PC-3 (cell line): ENCODE measurements at regions not wholly inside any gene's neighbourhood (a gene's known extent, or its start where the extent isn't known, plus 50 kb on each side); places are given as distances from the start of the nearest gene placed in this dataset.

Experiments
- ATAC-seq: fragments of 200-7000 bp; cut with Tn5 transposase; 2 replicates; pipeline ENCODE4 v1.9.1; 2020; ENCODE audit warnings: mild to moderate bottlenecking, moderate library complexity
- BruUV-seq: library from RNA; stranded (reverse); fragments of 400-500 nt; replicated peaks from 2 replicates; lab custom pipeline; 2021; lab: Mats Ljungman, UMichigan
- CTCF ChIA-PET: fragments of 300-600 bp; sonication (Branson Sonifier 250); formaldehyde crosslinking; loops from one replicate; lab custom pipeline; 2022; ENCODE audit warnings: antibody characterized with exemption; lab: Charles Lee
- POLR2A ChIA-PET: fragments of 300-600 bp; sonication (Branson Sonifier 250); formaldehyde crosslinking; loops from one replicate; lab custom pipeline; 2022; ENCODE audit warnings: antibody characterized with exemption; ENCODE audit not compliant: unreplicated experiment; lab: Charles Lee
- DNase-seq: peaks from one replicate; pipeline ENCODE4 v3.0.0-alpha.2; 2015
- H2AFZ ChIP-seq: fragments of 300-600 bp; sonication (generic); 2 replicates; pipeline ENCODE4 v1.6.0; 2016; ENCODE audit warnings: antibody characterized with exemption, low read length
- H3F3A ChIP-seq: fragments of 300-600 bp; sonication (generic); one replicate; pipeline ENCODE4 v1.6.0; 2017; ENCODE audit warnings: antibody characterized with exemption, low read length, control low read depth, mild to moderate bottlenecking; ENCODE audit not compliant: unreplicated experiment
- H3K27ac ChIP-seq: fragments of 300-600 bp; sonication (generic); 2 replicates; pipeline ENCODE4 v1.5.1; 2016; ENCODE audit warnings: mild to moderate bottlenecking, low read length
- H3K27me3 ChIP-seq: fragments of 300-600 bp; sonication (generic); 2 replicates; pipeline ENCODE4 v1.6.1; 2016; ENCODE audit warnings: low read length, mixed read lengths
- H3K36me3 ChIP-seq: fragments of 300-600 bp; sonication (generic); 2 replicates; pipeline ENCODE4 v1.6.1; 2016; ENCODE audit warnings: low read depth, mixed run types, low read length, mixed read lengths
- H3K4me1 ChIP-seq: fragments of 300-600 bp; sonication (generic); 2 replicates; pipeline ENCODE4 v1.5.1; 2016; ENCODE audit warnings: low read length; ENCODE audit not compliant: insufficient read depth
- H3K4me2 ChIP-seq: fragments of 300-600 bp; sonication (generic); 2 replicates; pipeline ENCODE4 v1.6.0; 2016; ENCODE audit warnings: low read length
- H3K4me3 ChIP-seq: fragments of 300-600 bp; sonication (generic); 2 replicates; pipeline ENCODE4 v1.5.1; 2016; ENCODE audit warnings: mild to moderate bottlenecking, low read length, mixed read lengths
- H3K79me2 ChIP-seq: fragments of 300-600 bp; sonication (generic); 2 replicates; pipeline ENCODE4 v1.6.1; 2017; ENCODE audit warnings: low read length, mixed read lengths
- H3K9ac ChIP-seq: fragments of 300-600 bp; sonication (generic); 2 replicates; pipeline ENCODE4 v1.6.0; 2016; ENCODE audit warnings: mild to moderate bottlenecking, low read length
- H3K9me2 ChIP-seq: fragments of 300-600 bp; sonication (generic); replicated peaks from 2 replicates; pipeline ENCODE4 v1.6.1; 2016; ENCODE audit warnings: mixed run types, low read length, mixed read lengths
- H3K9me3 ChIP-seq: fragments of 300-600 bp; sonication (generic); 2 replicates; pipeline ENCODE4 v1.6.1; 2016; ENCODE audit warnings: low read length, mixed read lengths
- H4K20me1 ChIP-seq: fragments of 300-600 bp; sonication (generic); 2 replicates; pipeline ENCODE4 v1.6.1; 2016; ENCODE audit warnings: low read length, mixed read lengths
- EZH2 ChIP-seq: fragments of 300-600 bp; sonication (generic); IDR thresholded peaks from one replicate; pipeline ENCODE4 v1.6.1; 2017; ENCODE audit warnings: antibody characterized with exemption, mild to moderate bottlenecking, low read length; ENCODE audit not compliant: unreplicated experiment
- EZH2phosphoT487 ChIP-seq: fragments of 300-600 bp; sonication (generic); IDR thresholded peaks from 2 replicates; pipeline ENCODE4 v1.6.1; 2018; ENCODE audit warnings: mild to moderate bottlenecking, antibody characterized with exemption, low read length, borderline replicate concordance
- intact Hi-C: fragments of 100-400 bp; cut with micrococcal nuclease; formaldehyde crosslinking; loops from 2 replicates; pipeline ENCODE4 v1.9.0; 2023
- TF ChIP-seq, protein P1 (sequence below): fragments of 300-600 bp; sonication (generic); conservative IDR thresholded peaks from 2 replicates; pipeline ENCODE4 v1.5.1; 2017; ENCODE audit warnings: antibody characterized with exemption, low read depth, mild to moderate bottlenecking, low read length

DNA sequence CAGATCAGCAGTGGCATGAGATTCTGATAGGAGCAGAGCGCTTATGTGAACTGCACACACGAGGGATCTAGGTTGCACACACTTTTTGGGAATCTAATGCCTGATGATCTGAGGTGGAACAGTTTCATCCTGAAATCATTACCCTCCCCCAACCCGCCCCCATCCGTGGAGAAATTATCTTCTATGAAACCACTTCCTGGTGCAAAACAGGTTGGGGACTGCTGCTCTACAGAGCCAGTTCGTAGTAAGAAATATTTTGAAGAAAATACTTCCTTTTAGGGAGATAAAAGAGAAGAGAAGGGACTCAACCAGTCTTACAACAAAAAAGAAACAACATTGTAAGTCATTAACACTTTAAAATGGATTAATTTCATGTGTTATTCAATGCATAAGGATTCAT is 1308.2 kb downstream of the GATA3 start:
- H3K4me1 ChIP-seq, result no peaks in the 10 kb centered on the region
- H3K27ac ChIP-seq, result no peak overlapping the region
- H3K4me2 ChIP-seq, result no peak overlapping the region
- intact Hi-C loops, result no loop called here
- no peaks in the 10 kb centered on the region for H3K27me3 ChIP-seq
- H3K9ac ChIP-seq, result no peak overlapping the region
- H3K9me3 ChIP-seq, result no peaks in the 10 kb centered on the region
- no peaks in the 10 kb centered on the region for H3K79me2 ChIP-seq
- no peaks in the 10 kb centered on the region for H3F3A ChIP-seq
- H3K36me3 ChIP-seq, result no peaks in the 10 kb centered on the region
- TF ChIP-seq EZH2 (no peak), EZH2phosphoT487 (no peak)
- TF ChIP-seq, protein P1, sequence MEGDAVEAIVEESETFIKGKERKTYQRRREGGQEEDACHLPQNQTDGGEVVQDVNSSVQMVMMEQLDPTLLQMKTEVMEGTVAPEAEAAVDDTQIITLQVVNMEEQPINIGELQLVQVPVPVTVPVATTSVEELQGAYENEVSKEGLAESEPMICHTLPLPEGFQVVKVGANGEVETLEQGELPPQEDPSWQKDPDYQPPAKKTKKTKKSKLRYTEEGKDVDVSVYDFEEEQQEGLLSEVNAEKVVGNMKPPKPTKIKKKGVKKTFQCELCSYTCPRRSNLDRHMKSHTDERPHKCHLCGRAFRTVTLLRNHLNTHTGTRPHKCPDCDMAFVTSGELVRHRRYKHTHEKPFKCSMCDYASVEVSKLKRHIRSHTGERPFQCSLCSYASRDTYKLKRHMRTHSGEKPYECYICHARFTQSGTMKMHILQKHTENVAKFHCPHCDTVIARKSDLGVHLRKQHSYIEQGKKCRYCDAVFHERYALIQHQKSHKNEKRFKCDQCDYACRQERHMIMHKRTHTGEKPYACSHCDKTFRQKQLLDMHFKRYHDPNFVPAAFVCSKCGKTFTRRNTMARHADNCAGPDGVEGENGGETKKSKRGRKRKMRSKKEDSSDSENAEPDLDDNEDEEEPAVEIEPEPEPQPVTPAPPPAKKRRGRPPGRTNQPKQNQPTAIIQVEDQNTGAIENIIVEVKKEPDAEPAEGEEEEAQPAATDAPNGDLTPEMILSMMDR, result no peak
- H4K20me1 ChIP-seq, result no peaks in the 10 kb centered on the region
- no peaks in the 10 kb centered on the region for H3K9me2 ChIP-seq
- DNase-seq (no peak), ATAC-seq (no peak)
- no peak overlapping the region for H2AFZ ChIP-seq
- CTCF ChIA-PET, result no interaction called here
- no TSS peak for BruUV-seq
- no peak overlapping the region for H3K4me3 ChIP-seq
- POLR2A ChIA-PET, result no interaction called here

DNA sequence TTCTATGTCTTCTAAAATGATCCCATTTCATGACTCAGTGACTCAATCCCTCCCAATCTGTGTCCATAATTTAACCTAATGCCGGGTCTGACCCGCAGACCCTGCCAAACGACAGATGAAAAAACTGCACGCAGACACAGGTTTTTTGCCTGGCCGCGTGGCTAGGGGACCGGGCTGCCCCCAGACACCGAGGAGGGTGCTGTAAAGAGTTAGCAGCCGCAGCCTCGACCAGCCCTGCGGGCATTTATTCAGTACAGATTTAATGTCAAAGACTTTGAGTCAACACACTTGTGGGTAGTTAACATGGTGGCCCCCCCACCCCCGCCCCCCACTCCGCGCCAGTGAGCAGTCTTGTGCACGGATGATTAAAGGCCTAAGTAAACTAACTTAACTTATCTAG is 1324.7 kb downstream of the GATA3 start:
- Histone ChIP-seq H3K9me3 (no peaks in the 10 kb centered on the region), H4K20me1 (no peaks in the 10 kb centered on the region), H3K4me2 (no peak overlapping the region), H2AFZ (no peak overlapping the region), H3K9me2 (no peaks in the 10 kb centered on the region), H3F3A (no peaks in the 10 kb centered on the region), H3K4me3 (no peak overlapping the region), H3K9ac (no peak overlapping the region), H3K27me3 (no peaks in the 10 kb centered on the region), H3K4me1 (no peaks in the 10 kb centered on the region), H3K36me3 (no peaks in the 10 kb centered on the region), H3K79me2 (no peaks in the 10 kb centered on the region), H3K27ac (no peak overlapping the region)
- ATAC-seq (no peak), DNase-seq (no peak)
- TF ChIP-seq, protein P1, result no peak
- TF ChIP-seq EZH2 (no peak), EZH2phosphoT487 (no peak)
- intact Hi-C loops, result no loop called here
- ChIA-PET POLR2A (no interaction called here), CTCF (no interaction called here)
- BruUV-seq, result no TSS peak

DNA sequence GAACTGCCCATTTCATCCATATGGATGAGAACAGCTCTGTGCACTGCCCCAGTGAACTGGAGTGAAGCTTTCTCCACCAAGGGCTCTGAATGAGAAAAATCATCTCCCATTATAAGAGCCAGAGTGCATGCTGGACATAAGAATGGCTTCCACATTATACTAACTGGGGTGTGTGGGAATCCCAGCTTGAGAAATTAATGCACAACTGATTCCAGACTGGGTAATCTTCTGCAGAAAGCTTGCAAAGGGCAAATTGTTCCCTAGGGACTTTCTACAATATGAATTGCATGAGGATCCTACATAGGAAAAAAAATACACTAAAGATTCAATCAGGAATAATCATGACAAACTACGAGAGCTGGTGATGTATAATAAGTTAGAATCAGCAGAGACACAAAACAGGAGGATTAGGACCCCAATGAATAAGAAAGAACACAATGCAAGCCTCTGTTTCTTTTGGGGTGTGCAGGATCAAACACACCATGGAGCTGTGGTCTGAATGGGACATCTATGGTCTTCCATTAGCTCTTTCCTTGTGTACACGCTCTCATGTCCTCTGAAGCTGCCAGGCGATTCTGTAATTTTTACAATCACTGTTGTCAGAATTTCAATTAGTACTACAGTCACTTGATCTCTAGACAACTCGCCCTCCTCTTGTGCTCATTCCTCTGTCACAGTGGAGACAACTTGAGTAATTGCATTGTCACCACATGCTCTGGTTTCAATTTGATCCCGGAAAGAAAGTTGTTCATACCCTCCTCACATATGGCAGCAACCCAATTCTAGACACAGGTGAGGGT is 1327.4 kb downstream of the GATA3 start:
- Histone ChIP-seq H3K9me2 (no peaks in the 10 kb centered on the region), H3K79me2 (no peaks in the 10 kb centered on the region), H3K9me3 (no peaks in the 10 kb centered on the region), H2AFZ (no peak overlapping the region), H3K9ac (no peak overlapping the region), H3K4me3 (no peak overlapping the region), H4K20me1 (no peaks in the 10 kb centered on the region), H3K4me2 (no peak overlapping the region), H3K27me3 (no peaks in the 10 kb centered on the region), H3F3A (no peaks in the 10 kb centered on the region), H3K36me3 (no peaks in the 10 kb centered on the region), H3K4me1 (no peaks in the 10 kb centered on the region), H3K27ac (no peak overlapping the region)
- ATAC-seq, result no peak
- POLR2A ChIA-PET, result no interaction called here
- TF ChIP-seq EZH2phosphoT487, result no peak
- TF ChIP-seq, protein P1, result no peak
- no peak for TF ChIP-seq EZH2
- BruUV-seq, result no TSS peak
- intact Hi-C loops, result no loop called here
- CTCF ChIA-PET, result no interaction called here
- no peak for DNase-seq
